GM12873 (cell line): ENCODE measurements at regions not wholly inside any gene's neighbourhood (a gene's known extent, or its start where the extent isn't known, plus 50 kb on each side); places are given as distances from the start of the nearest gene placed in this dataset.

Experiments used
- CTCF ChIP-seq: IDR thresholded peaks from 2 replicates; pipeline ENCODE4 v1.5.1; 2012; ENCODE audit warnings: low read depth, mild to moderate bottlenecking, moderate library complexity, low read length, control low read depth; ENCODE audit not compliant: insufficient read depth; ENCODE audit errors: missing control alignments

DNA sequence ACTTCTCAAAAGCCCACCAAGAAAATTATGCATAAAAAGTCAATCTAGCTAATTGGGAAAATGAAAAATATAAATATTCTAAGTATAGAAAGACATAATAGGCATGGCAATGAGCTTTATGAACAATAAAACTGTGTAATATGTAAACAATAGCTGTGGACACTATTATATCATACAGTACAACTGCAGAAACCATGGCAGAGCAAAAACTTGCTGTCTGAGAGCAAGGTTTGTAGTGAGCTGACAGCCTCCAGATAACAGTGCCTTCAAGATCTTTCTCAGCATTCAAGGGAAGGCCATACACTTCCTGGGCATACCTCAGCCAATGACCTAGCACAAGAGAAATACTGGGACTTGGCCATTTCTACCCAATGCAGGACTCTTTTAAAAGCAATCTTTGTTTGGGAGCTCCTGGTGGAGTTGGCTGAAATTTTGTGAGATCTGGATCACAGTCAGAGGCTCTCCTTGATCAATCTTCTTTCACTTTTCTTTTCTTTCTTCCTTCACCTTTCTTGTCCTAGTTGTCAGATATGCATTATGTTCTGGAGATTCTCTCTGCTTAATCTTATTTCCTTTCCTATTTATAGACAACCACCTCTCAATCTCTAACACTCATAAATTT is 427.2 kb upstream of the UBE2E3 start:
- no peak for TF ChIP-seq CTCF

DNA sequence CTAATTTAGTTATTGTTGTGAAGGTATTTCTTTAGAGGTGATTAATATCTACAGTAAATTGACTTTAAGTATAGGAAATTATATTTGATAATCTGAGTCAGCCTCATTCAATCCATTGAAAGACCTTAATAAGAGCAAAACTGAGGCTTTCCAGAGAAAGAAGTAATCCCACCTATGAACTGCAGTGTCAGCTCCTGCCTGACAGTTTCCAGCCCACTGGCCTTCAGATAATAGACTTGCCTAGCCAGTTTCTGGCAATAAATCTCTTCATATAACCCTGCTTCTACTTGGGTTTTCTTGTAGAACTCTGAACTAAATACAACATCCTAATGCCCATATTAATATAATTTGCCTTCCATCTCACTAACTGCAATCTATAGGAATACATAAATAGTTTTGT is 437.9 kb upstream of the UBE2E3 start:
- no peak for TF ChIP-seq CTCF

DNA sequence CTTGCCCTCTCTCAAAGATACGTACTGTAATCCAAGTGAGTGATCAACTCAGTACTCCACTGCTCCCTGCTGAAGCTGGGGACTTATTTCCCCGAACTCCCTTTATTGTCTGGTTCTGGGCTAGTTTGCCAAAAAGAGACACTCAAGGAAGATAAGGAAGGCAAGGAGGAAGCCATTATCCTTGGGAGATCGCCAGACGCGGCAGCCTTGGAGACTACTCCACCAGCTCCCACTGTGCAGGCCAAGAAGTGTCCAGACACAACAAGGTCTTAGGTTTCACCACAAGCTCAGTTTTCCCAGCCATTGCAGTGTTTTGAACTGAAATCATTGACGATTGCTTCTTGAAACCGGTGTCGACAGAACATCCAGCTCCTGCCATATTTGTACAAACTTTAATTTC is 439.6 kb upstream of the UBE2E3 start:
- no peak for TF ChIP-seq CTCF

- TF ChIP-seq CTCF = no peak
These were observed 440.9 kb upstream of the UBE2E3 start for GRCh38 chr2:180539541-180539940.

- no peak for TF ChIP-seq CTCF
These were observed 445.1 kb upstream of the UBE2E3 start for GRCh38 chr2:180535289-180535688.

GRCh38 chr2:180524499-180524898 is 455.9 kb upstream of the UBE2E3 start:
- TF ChIP-seq CTCF = no peak

- TF ChIP-seq CTCF = no peak
These were observed 456.6 kb upstream of the UBE2E3 start for GRCh38 chr2:180523621-180524340.
